Activated T-helper 1 cell treated with anti-CD3 and anti-CD28 coated beads, Interleukin-12 subunit alpha, Interleukin-12 subunit beta, Interleukin-2, Interleukin-4 antibody, amounts not matched to agents 30 ng/mL and 10 ng/mL and 1 ng/mL, durations not matched to agents 14 hours and 24 hours and 36 hours (primary cell): ENCODE measurements at regions not wholly inside any gene's neighbourhood (a gene's known extent, or its start where the extent isn't known, plus 50 kb on each side); places are given as distances from the start of the nearest gene placed in this dataset.

Experiments used
- DNase-seq: peaks from one replicate; pipeline ENCODE4 v3.0.0; 2021; ENCODE audit warnings: low spot score
- H3K27ac Mint-ChIP-seq: one replicate; pipeline ENCODE4 v1.8.0; 2021; ENCODE audit warnings: mild to moderate bottlenecking, mixed read lengths
- H3K27me3 Mint-ChIP-seq: one replicate; pipeline ENCODE4 v1.8.0; 2022; ENCODE audit warnings: mild to moderate bottlenecking, moderate library complexity, mixed read lengths; ENCODE audit not compliant: insufficient read depth
- H3K36me3 Mint-ChIP-seq: one replicate; pipeline ENCODE4 v1.8.0; 2021; ENCODE audit warnings: low read depth, mixed read lengths
- H3K4me1 Mint-ChIP-seq: one replicate; pipeline ENCODE4 v1.8.0; 2021; ENCODE audit warnings: low read depth, mixed read lengths
- H3K4me3 Mint-ChIP-seq: one replicate; pipeline ENCODE4 v1.8.0; 2021; ENCODE audit warnings: mild to moderate bottlenecking, moderate library complexity, mixed read lengths
- H3K9me3 Mint-ChIP-seq: one replicate; pipeline ENCODE4 v1.8.0; 2021; ENCODE audit warnings: mixed read lengths
- intact Hi-C: fragments of 100-400 bp; cut with micrococcal nuclease; formaldehyde crosslinking; loops from one replicate; pipeline ENCODE4 v1.15.1; 2024

GRCh38 chr7:82494420-82494819 is 50.8 kb upstream of the CACNA2D1 start:
- Mint-ChIP-seq H3K36me3 (no peaks in the 10 kb centered on the region), H3K27ac (no peak overlapping the region), H3K27me3 (no peaks in the 10 kb centered on the region), H3K9me3 (no peaks in the 10 kb centered on the region), H3K4me1 (no peaks in the 10 kb centered on the region), H3K4me3 (no peak overlapping the region)
- no peak for DNase-seq
- intact Hi-C loops: no loop called here
